ENCODE measurements at regions not wholly inside any gene's neighbourhood (a gene's known extent, or its start where the extent isn't known, plus 50 kb on each side); places are given as distances from the start of the nearest gene placed in this dataset.

- TF ChIP-seq TCF7 (IDR thresholded peaks at IDR 0.05; ENCODE audit: borderline replicate concordance), result no peak
- no peak for TF ChIP-seq NUFIP1 (IDR thresholded peaks at IDR 0.05; ENCODE audit: partially characterized antibody)
- TF ChIP-seq BRD4 (IDR thresholded peaks at IDR 0.05), result no peak
- TF ChIP-seq, protein P1, sequence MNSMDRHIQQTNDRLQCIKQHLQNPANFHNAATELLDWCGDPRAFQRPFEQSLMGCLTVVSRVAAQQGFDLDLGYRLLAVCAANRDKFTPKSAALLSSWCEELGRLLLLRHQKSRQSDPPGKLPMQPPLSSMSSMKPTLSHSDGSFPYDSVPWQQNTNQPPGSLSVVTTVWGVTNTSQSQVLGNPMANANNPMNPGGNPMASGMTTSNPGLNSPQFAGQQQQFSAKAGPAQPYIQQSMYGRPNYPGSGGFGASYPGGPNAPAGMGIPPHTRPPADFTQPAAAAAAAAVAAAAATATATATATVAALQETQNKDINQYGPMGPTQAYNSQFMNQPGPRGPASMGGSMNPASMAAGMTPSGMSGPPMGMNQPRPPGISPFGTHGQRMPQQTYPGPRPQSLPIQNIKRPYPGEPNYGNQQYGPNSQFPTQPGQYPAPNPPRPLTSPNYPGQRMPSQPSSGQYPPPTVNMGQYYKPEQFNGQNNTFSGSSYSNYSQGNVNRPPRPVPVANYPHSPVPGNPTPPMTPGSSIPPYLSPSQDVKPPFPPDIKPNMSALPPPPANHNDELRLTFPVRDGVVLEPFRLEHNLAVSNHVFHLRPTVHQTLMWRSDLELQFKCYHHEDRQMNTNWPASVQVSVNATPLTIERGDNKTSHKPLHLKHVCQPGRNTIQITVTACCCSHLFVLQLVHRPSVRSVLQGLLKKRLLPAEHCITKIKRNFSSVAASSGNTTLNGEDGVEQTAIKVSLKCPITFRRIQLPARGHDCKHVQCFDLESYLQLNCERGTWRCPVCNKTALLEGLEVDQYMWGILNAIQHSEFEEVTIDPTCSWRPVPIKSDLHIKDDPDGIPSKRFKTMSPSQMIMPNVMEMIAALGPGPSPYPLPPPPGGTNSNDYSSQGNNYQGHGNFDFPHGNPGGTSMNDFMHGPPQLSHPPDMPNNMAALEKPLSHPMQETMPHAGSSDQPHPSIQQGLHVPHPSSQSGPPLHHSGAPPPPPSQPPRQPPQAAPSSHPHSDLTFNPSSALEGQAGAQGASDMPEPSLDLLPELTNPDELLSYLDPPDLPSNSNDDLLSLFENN (IDR thresholded peaks at IDR 0.05; ENCODE audit: low read depth in 2 of 2, low read length in 2 of 2), result no peak
- no peak for TF ChIP-seq ZNF165 (CRISPR knock-in tag; IDR thresholded peaks at IDR 0.05; ENCODE audit: borderline replicate concordance)
- TF ChIP-seq HNRNPLL (IDR thresholded peaks at IDR 0.05; ENCODE audit: low read depth, low read length, poor library complexity, severe bottlenecking), result no peak
- peak; percentile 67 to 71; a peak in 1 of 4 replicates for TF ChIP-seq FOXK2 (conservative IDR thresholded peaks at IDR 0.05 in 1 of 2, IDR thresholded peaks at IDR 0.05 in 1 of 2; ENCODE audit: low read depth in 2 of 2)
- TF ChIP-seq PTBP1 (IDR thresholded peaks at IDR 0.05; ENCODE audit: low read depth, low read length), result no peak
- TF ChIP-seq ETV5 (CRISPR knock-in tag; IDR thresholded peaks at IDR 0.05; ENCODE audit: low read depth), result no peak
- no peak for TF ChIP-seq BACH1 (tag; IDR thresholded peaks at IDR 0.05)
- TF ChIP-seq HNRNPK (IDR thresholded peaks at IDR 0.05; ENCODE audit: low read depth, low read length, poor library complexity, severe bottlenecking), result no peak
- TF ChIP-seq ZC3H8 (IDR thresholded peaks at IDR 0.05), result no peak
- TF ChIP-seq POLR3G (IDR thresholded peaks at IDR 0.05; ENCODE audit: extremely low read depth, insufficient read length, insufficient replicate concordance), result no peak
- TF ChIP-seq, protein P2, sequence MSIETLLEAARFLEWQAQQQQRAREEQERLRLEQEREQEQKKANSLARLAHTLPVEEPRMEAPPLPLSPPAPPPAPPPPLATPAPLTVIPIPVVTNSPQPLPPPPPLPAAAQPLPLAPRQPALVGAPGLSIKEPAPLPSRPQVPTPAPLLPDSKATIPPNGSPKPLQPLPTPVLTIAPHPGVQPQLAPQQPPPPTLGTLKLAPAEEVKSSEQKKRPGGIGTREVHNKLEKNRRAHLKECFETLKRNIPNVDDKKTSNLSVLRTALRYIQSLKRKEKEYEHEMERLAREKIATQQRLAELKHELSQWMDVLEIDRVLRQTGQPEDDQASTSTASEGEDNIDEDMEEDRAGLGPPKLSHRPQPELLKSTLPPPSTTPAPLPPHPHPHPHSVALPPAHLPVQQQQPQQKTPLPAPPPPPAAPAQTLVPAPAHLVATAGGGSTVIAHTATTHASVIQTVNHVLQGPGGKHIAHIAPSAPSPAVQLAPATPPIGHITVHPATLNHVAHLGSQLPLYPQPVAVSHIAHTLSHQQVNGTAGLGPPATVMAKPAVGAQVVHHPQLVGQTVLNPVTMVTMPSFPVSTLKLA (conservative IDR thresholded peaks at IDR 0.05), result peak in 1 of 2 experiments; percentile 45; a peak in 1 of 4 replicates
- TF ChIP-seq ZNF384 (IDR thresholded peaks at IDR 0.05; ENCODE audit: low read depth, low read length), result no peak
- TF ChIP-seq ZKSCAN1 (IDR thresholded peaks at IDR 0.05; ENCODE audit: low read depth, low read length), result no peak
- no peak for TF ChIP-seq ZNF232 (CRISPR knock-in tag; IDR thresholded peaks at IDR 0.05)
- TF ChIP-seq THRB (CRISPR knock-in tag; conservative IDR thresholded peaks at IDR 0.05), result no peak
- no peak for TF ChIP-seq LCOR (CRISPR knock-in tag; IDR thresholded peaks at IDR 0.05)
- TF ChIP-seq BCOR (IDR thresholded peaks at IDR 0.05), result no peak
- TF ChIP-seq NR2C2 (CRISPR knock-in tag; IDR thresholded peaks at IDR 0.05), result no peak
- TF ChIP-seq NR2C2 (tag; IDR thresholded peaks at IDR 0.05), result no peak
- no peak for TF ChIP-seq ZNF197 (CRISPR knock-in tag; IDR thresholded peaks at IDR 0.05; ENCODE audit: low read depth)
These were observed 62.6 kb upstream of the RESF1 start (continued) for GRCh38 chr12:31896514-31897039.

All from K562 (cell line).